ENCODE measurements at regions not wholly inside any gene's neighbourhood (a gene's known extent, or its start where the extent isn't known, plus 50 kb on each side); places are given as distances from the start of the nearest gene placed in this dataset.

GRCh38 chr7:67652937-67653336, 656.3 kb downstream of the TYW1 start:
- DNase-seq (ENCODE audit: low spot score in 2 of 2) = no peak
- no peak for TF ChIP-seq CTCF (IDR thresholded peaks at IDR 0.05)
- H3K4me3 ChIP-seq = no peak overlapping the region
- H3K36me3 ChIP-seq = no peaks in the 10 kb centered on the region
- H3K27me3 ChIP-seq = no peaks in the 10 kb centered on the region
- H3K9me3 ChIP-seq = no peaks in the 10 kb centered on the region
- H3K27ac ChIP-seq = no peak overlapping the region
- intact Hi-C loops (cut with DNase I) = no loop called here
- H3K4me1 ChIP-seq = no peaks in the 10 kb centered on the region

- intact Hi-C loops (cut with DNase I) = no loop called here
- no peaks in the 10 kb centered on the region for H3K9me3 ChIP-seq
- no peak overlapping the region for H3K4me3 ChIP-seq
- H3K27ac ChIP-seq = no peak overlapping the region
- no peak for TF ChIP-seq CTCF (IDR thresholded peaks at IDR 0.05)
- H3K4me1 ChIP-seq = no peaks in the 10 kb centered on the region
- no peaks in the 10 kb centered on the region for H3K36me3 ChIP-seq
- no peak for DNase-seq (ENCODE audit: low spot score in 2 of 2)
- no peaks in the 10 kb centered on the region for H3K27me3 ChIP-seq
Measured at GRCh38 chr7:67653856-67654454, 657.3 kb downstream of the TYW1 start.

GRCh38 chr7:67654642-67655041, 658.0 kb downstream of the TYW1 start:
- no peak overlapping the region for H3K27ac ChIP-seq
- H3K36me3 ChIP-seq = no peaks in the 10 kb centered on the region
- intact Hi-C loops (cut with DNase I) = no loop called here
- no peaks in the 10 kb centered on the region for H3K9me3 ChIP-seq
- no peaks in the 10 kb centered on the region for H3K27me3 ChIP-seq
- H3K4me1 ChIP-seq = no peaks in the 10 kb centered on the region
- TF ChIP-seq CTCF (IDR thresholded peaks at IDR 0.05) = no peak
- no peak overlapping the region for H3K4me3 ChIP-seq
- DNase-seq (ENCODE audit: low spot score in 2 of 2) = no peak

- no peaks in the 10 kb centered on the region for H3K9me3 ChIP-seq
- DNase-seq (ENCODE audit: low spot score in 2 of 2) = no peak
- no peaks in the 10 kb centered on the region for H3K27me3 ChIP-seq
- H3K4me3 ChIP-seq = no peak overlapping the region
- no peaks in the 10 kb centered on the region for H3K36me3 ChIP-seq
- intact Hi-C loops (cut with DNase I) = no loop called here
- H3K27ac ChIP-seq = no peak overlapping the region
- TF ChIP-seq CTCF (IDR thresholded peaks at IDR 0.05) = no peak
- H3K4me1 ChIP-seq = no peaks in the 10 kb centered on the region
Measured at GRCh38 chr7:67655168-67655567, 658.5 kb downstream of the TYW1 start.

GRCh38 chr7:67659091-67659490, 662.5 kb downstream of the TYW1 start:
- Histone ChIP-seq H3K4me1 (no peaks in the 10 kb centered on the region), H3K9me3 (no peaks in the 10 kb centered on the region), H3K4me3 (no peak overlapping the region), H3K36me3 (no peaks in the 10 kb centered on the region), H3K27ac (no peak overlapping the region), H3K27me3 (no peaks in the 10 kb centered on the region)
- intact Hi-C loops (cut with DNase I) = no loop called here
- TF ChIP-seq CTCF (IDR thresholded peaks at IDR 0.05) = no peak
- no peak for DNase-seq (ENCODE audit: low spot score in 2 of 2)

- H3K36me3 ChIP-seq = no peaks in the 10 kb centered on the region
- H3K4me1 ChIP-seq = no peaks in the 10 kb centered on the region
- no peak overlapping the region for H3K4me3 ChIP-seq
- intact Hi-C loops (cut with DNase I) = loop anchor here (10.0 kb wide), 1 partner anchor 58 kb away; no protein-coding TSS in a partner anchor
- no peak for DNase-seq (ENCODE audit: low spot score in 2 of 2)
- no peak for TF ChIP-seq CTCF (IDR thresholded peaks at IDR 0.05)
- no peaks in the 10 kb centered on the region for H3K27me3 ChIP-seq
- no peaks in the 10 kb centered on the region for H3K9me3 ChIP-seq
- H3K27ac ChIP-seq = no peak overlapping the region
Measured at GRCh38 chr7:67662804-67663203, 666.2 kb downstream of the TYW1 start.
